ENCODE measurements at regions not wholly inside any gene's neighbourhood (a gene's known extent, or its start where the extent isn't known, plus 50 kb on each side); places are given as distances from the start of the nearest gene placed in this dataset.

DNA sequence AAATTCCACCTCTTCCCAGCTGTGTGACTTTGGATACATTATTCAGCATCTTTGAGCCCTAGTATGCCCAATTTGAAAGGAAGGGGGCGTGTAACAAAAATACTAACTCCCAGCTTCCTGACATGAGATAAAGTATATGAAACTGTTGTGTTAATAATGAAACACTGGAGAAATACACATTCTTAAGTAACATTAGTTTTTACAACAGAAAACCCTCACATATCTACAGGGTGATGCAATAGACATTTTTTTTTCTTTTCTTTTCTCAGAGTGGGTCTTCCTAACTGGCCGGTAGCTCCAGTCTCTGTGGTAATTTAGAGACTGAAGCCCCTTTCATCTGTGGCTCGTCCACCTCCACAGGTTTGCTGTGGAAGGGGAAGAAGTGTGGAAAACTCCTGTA is 79.5 kb downstream of the CD83 start:
- DNase-seq, result no peak
- ATAC-seq, result no peak
- Histone ChIP-seq H3K4me3 (no peak overlapping the region), H3K9me3 (no peaks in the 10 kb centered on the region), H3K4me1 (no peaks in the 10 kb centered on the region), H3K27ac (no peak overlapping the region), H3K27me3 (ENCODE audit: insufficient read depth in 3 of 3, low read length in 2 of 3) (peaks cover 0 to 2% (median 0%) of the 10 kb centered on the region in 3 donors), H3K36me3 (ENCODE audit: insufficient read depth in 1 of 2, low read depth in 1 of 2) (no peaks in the 10 kb centered on the region)
- intact Hi-C loops (cut with DNase I), result no loop called here
- TF ChIP-seq, protein P1, sequence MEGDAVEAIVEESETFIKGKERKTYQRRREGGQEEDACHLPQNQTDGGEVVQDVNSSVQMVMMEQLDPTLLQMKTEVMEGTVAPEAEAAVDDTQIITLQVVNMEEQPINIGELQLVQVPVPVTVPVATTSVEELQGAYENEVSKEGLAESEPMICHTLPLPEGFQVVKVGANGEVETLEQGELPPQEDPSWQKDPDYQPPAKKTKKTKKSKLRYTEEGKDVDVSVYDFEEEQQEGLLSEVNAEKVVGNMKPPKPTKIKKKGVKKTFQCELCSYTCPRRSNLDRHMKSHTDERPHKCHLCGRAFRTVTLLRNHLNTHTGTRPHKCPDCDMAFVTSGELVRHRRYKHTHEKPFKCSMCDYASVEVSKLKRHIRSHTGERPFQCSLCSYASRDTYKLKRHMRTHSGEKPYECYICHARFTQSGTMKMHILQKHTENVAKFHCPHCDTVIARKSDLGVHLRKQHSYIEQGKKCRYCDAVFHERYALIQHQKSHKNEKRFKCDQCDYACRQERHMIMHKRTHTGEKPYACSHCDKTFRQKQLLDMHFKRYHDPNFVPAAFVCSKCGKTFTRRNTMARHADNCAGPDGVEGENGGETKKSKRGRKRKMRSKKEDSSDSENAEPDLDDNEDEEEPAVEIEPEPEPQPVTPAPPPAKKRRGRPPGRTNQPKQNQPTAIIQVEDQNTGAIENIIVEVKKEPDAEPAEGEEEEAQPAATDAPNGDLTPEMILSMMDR (IDR thresholded peaks at IDR 0.05), result no peak
- 82 to 94% (median 88%) methylated on average over 3 of the region's 3 CpGs for WGBS, 3 donors

DNA sequence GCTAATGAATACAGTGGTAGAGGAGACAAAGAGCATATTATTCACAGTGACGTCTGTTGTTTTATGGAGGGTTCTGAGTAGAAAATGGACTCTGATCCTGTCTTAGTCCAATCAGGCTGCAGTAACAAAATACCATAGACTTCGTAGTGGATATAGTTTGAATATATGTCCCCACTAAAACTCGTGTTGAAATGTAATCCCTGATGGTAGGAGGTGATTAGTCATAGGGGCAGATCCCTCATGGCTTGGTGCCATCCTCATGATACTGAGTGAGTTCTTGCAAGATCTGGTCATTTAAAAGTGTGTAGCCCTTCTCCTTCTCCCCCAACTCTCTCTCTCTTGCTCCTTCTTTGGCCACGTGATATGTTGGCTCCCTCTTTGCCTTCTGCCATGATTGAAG is 82.5 kb downstream of the CD83 start:
- intact Hi-C loops (cut with DNase I), result no loop called here
- WGBS, 3 donors, result 57 to 70% (median 69%) methylated on average over 4 of the region's 4 CpGs

GRCh38 chr6:14202947-14203346 is 85.4 kb downstream of the CD83 start:
- no peak for DNase-seq
- WGBS, 3 donors, result 94 to 97% (median 96%) methylated on average over 11 of the region's 11 CpGs
- Histone ChIP-seq H3K4me1 (no peaks in the 10 kb centered on the region), H3K27me3 (ENCODE audit: insufficient read depth in 3 of 3, low read length in 2 of 3) (peaks cover 0 to 2% (median 0%) of the 10 kb centered on the region in 3 donors), H3K4me3 (no peak overlapping the region), H3K27ac (no peak overlapping the region), H3K36me3 (ENCODE audit: insufficient read depth in 1 of 2, low read depth in 1 of 2) (no peaks in the 10 kb centered on the region), H3K9me3 (no peaks in the 10 kb centered on the region)
- intact Hi-C loops (cut with DNase I), result no loop called here
- ATAC-seq, result no peak
- TF ChIP-seq, protein P1 (IDR thresholded peaks at IDR 0.05), result no peak

More for the DNA sequence above, 82.5 kb downstream of the CD83 start:
- TF ChIP-seq, protein P1 (IDR thresholded peaks at IDR 0.05), result no peak
- Histone ChIP-seq H3K27ac (no peak overlapping the region), H3K9me3 (no peaks in the 10 kb centered on the region), H3K4me3 (no peak overlapping the region), H3K4me1 (no peaks in the 10 kb centered on the region), H3K27me3 (ENCODE audit: insufficient read depth in 3 of 3, low read length in 2 of 3) (peaks cover 0 to 2% (median 0%) of the 10 kb centered on the region in 3 donors), H3K36me3 (ENCODE audit: insufficient read depth in 1 of 2, low read depth in 1 of 2) (no peaks in the 10 kb centered on the region)
- DNase-seq (no peak), ATAC-seq (no peak)

DNA sequence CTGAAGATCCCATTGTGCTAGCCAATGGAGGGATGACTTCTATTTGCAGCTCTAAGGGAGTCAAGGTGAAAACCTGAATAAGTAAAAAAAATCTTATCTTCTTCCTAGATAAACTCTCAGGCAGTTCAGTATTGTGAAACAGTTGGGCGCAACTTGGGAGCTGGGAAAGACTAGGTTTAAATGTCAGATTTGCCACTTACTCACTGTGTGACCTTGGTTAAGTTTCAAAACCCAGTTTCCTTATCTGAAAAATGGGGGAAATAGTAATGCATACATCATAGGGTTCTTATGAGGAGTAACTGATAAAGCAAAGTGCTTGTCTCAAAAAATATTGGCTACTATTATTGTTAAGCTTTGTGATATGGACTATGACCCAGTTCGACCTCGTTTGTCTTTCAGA is 88.8 kb downstream of the CD83 start:
- DNase-seq, result no peak
- 90 to 94% (median 93%) methylated on average over 3 of the region's 3 CpGs for WGBS, 3 donors
- Histone ChIP-seq H3K36me3 (ENCODE audit: insufficient read depth in 1 of 2, low read depth in 1 of 2) (no peaks in the 10 kb centered on the region), H3K4me3 (no peak overlapping the region), H3K27me3 (ENCODE audit: insufficient read depth in 3 of 3, low read length in 2 of 3) (no peaks in the 10 kb centered on the region), H3K27ac (no peak overlapping the region), H3K4me1 (peaks cover 5% of the 10 kb centered on the region), H3K9me3 (no peaks in the 10 kb centered on the region)
- TF ChIP-seq, protein P1 (IDR thresholded peaks at IDR 0.05), result no peak
- ATAC-seq, result no peak
- intact Hi-C loops (cut with DNase I), result no loop called here

DNA sequence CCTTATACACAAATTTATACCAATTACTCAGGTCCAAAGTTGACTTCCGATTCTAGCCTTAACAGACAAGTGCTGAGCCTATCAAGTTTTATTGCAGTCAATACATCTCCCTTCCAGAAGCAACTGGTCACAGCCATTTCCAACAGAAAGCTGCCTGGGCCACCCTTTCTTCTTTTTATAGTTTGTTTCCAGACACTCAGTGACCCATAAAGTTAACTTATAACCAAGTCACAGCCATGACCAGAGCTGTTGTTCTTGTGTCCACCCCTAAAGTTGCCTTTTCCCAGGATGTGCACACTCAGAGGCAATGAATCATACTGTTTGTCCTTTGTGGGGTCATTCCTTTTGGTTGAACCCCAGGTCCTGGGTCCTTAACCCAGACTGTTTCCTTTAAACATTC is 89.9 kb downstream of the CD83 start:
- no peaks in the 10 kb centered on the region for H3K9me3 ChIP-seq
- DNase-seq (no peak), ATAC-seq (no peak)
- H3K27me3 ChIP-seq (ENCODE audit: insufficient read depth in 3 of 3, low read length in 2 of 3), result no peaks in the 10 kb centered on the region
- no peaks in the 10 kb centered on the region for H3K36me3 ChIP-seq (ENCODE audit: insufficient read depth in 1 of 2, low read depth in 1 of 2)
- H3K27ac ChIP-seq, result no peak overlapping the region
- TF ChIP-seq, protein P1 (IDR thresholded peaks at IDR 0.05), result no peak
- intact Hi-C loops (cut with DNase I), result no loop called here
- WGBS, 3 donors, result 32 to 85% (median 83%) methylated on average over 1 of the region's 1 CpG
- H3K4me3 ChIP-seq, result no peak overlapping the region
- H3K4me1 ChIP-seq, result peaks cover 11% of the 10 kb centered on the region
